ENCODE measurements at regions not wholly inside any gene's neighbourhood (a gene's known extent, or its start where the extent isn't known, plus 50 kb on each side); places are given as distances from the start of the nearest gene placed in this dataset.

GRCh38 chr1:4599521-4599920 lies 54.9 kb upstream of the AJAP1 start:
- Histone ChIP-seq H3K4me1 (ENCODE audit: control insufficient read depth in 3 of 3, insufficient read depth in 3 of 3, low read length in 3 of 3) (no peaks in the 10 kb centered on the region), H3K27me3 (ENCODE audit: control insufficient read depth in 3 of 3, insufficient read depth in 3 of 3, low read length in 3 of 3) (peaks cover 5 to 32% (median 15%) of the 10 kb centered on the region in 3 donors), H3K9ac (ENCODE audit: low read depth in 1 of 3, low read length in 3 of 3) (no peak overlapping the region), H3K4me3 (ENCODE audit: low read length in 3 of 3) (no peak overlapping the region), H3K27ac (ENCODE audit: low read depth, low read length) (no peak overlapping the region), H3K9me3 (ENCODE audit: control insufficient read depth in 3 of 3, low read length in 3 of 3) (no peaks in the 10 kb centered on the region), H3K36me3 (ENCODE audit: control insufficient read depth in 3 of 3, insufficient read depth in 3 of 3, low read length in 3 of 3) (no peaks in the 10 kb centered on the region)

GRCh38 chr1:4599951-4600481 lies 54.4 kb upstream of the AJAP1 start:
- H3K4me1 ChIP-seq (ENCODE audit: control insufficient read depth in 3 of 3, insufficient read depth in 3 of 3, low read length in 3 of 3): no peaks in the 10 kb centered on the region
- H3K36me3 ChIP-seq (ENCODE audit: control insufficient read depth in 3 of 3, insufficient read depth in 3 of 3, low read length in 3 of 3): no peaks in the 10 kb centered on the region
- H3K27me3 ChIP-seq (ENCODE audit: control insufficient read depth in 3 of 3, insufficient read depth in 3 of 3, low read length in 3 of 3): peaks cover 7 to 33% (median 15%) of the 10 kb centered on the region in 3 donors
- no peak overlapping the region for H3K9ac ChIP-seq (ENCODE audit: low read depth in 1 of 3, low read length in 3 of 3)
- no peak overlapping the region for H3K4me3 ChIP-seq (ENCODE audit: low read length in 3 of 3)
- no peak overlapping the region for H3K27ac ChIP-seq (ENCODE audit: low read depth, low read length)
- no peaks in the 10 kb centered on the region for H3K9me3 ChIP-seq (ENCODE audit: control insufficient read depth in 3 of 3, low read length in 3 of 3)

GRCh38 chr1:4600615-4601460 lies 53.6 kb upstream of the AJAP1 start:
- Histone ChIP-seq H3K27ac (ENCODE audit: low read depth, low read length) (no peak overlapping the region), H3K36me3 (ENCODE audit: control insufficient read depth in 3 of 3, insufficient read depth in 3 of 3, low read length in 3 of 3) (no peaks in the 10 kb centered on the region), H3K27me3 (ENCODE audit: control insufficient read depth in 3 of 3, insufficient read depth in 3 of 3, low read length in 3 of 3) (peaks cover 11 to 40% (median 18%) of the 10 kb centered on the region in 3 donors), H3K4me3 (ENCODE audit: low read length in 3 of 3) (no peak overlapping the region), H3K4me1 (ENCODE audit: control insufficient read depth in 3 of 3, insufficient read depth in 3 of 3, low read length in 3 of 3) (no peaks in the 10 kb centered on the region), H3K9ac (ENCODE audit: low read depth in 1 of 3, low read length in 3 of 3) (no peak overlapping the region), H3K9me3 (ENCODE audit: control insufficient read depth in 3 of 3, low read length in 3 of 3) (no peaks in the 10 kb centered on the region)

GRCh38 chr1:4601941-4602340 lies 52.5 kb upstream of the AJAP1 start:
- Histone ChIP-seq H3K27me3 (ENCODE audit: control insufficient read depth in 3 of 3, insufficient read depth in 3 of 3, low read length in 3 of 3) (peaks cover 15 to 41% (median 16%) of the 10 kb centered on the region in 3 donors), H3K36me3 (ENCODE audit: control insufficient read depth in 3 of 3, insufficient read depth in 3 of 3, low read length in 3 of 3) (no peaks in the 10 kb centered on the region), H3K4me3 (ENCODE audit: low read length in 3 of 3) (no peak overlapping the region), H3K4me1 (ENCODE audit: control insufficient read depth in 3 of 3, insufficient read depth in 3 of 3, low read length in 3 of 3) (no peaks in the 10 kb centered on the region), H3K27ac (ENCODE audit: low read depth, low read length) (no peak overlapping the region), H3K9me3 (ENCODE audit: control insufficient read depth in 3 of 3, low read length in 3 of 3) (no peaks in the 10 kb centered on the region), H3K9ac (ENCODE audit: low read depth in 1 of 3, low read length in 3 of 3) (no peak overlapping the region)

GRCh38 chr1:4602462-4603294 lies 51.7 kb upstream of the AJAP1 start:
- Histone ChIP-seq H3K9me3 (ENCODE audit: control insufficient read depth in 3 of 3, low read length in 3 of 3) (no peaks in the 10 kb centered on the region), H3K4me3 (ENCODE audit: low read length in 3 of 3) (no peak overlapping the region), H3K27me3 (ENCODE audit: control insufficient read depth in 3 of 3, insufficient read depth in 3 of 3, low read length in 3 of 3) (peaks cover 15 to 41% (median 21%) of the 10 kb centered on the region in 3 donors), H3K36me3 (ENCODE audit: control insufficient read depth in 3 of 3, insufficient read depth in 3 of 3, low read length in 3 of 3) (no peaks in the 10 kb centered on the region), H3K4me1 (ENCODE audit: control insufficient read depth in 3 of 3, insufficient read depth in 3 of 3, low read length in 3 of 3) (no peaks in the 10 kb centered on the region), H3K9ac (ENCODE audit: low read depth in 1 of 3, low read length in 3 of 3) (no peak overlapping the region), H3K27ac (ENCODE audit: low read depth, low read length) (no peak overlapping the region)

- H3K9ac ChIP-seq (ENCODE audit: low read depth in 1 of 3, low read length in 3 of 3): no peak overlapping the region
- peaks cover 15 to 41% (median 21%) of the 10 kb centered on the region in 3 donors for H3K27me3 ChIP-seq (ENCODE audit: control insufficient read depth in 3 of 3, insufficient read depth in 3 of 3, low read length in 3 of 3)
- no peak overlapping the region for H3K27ac ChIP-seq (ENCODE audit: low read depth, low read length)
- no peaks in the 10 kb centered on the region for H3K36me3 ChIP-seq (ENCODE audit: control insufficient read depth in 3 of 3, insufficient read depth in 3 of 3, low read length in 3 of 3)
- H3K4me3 ChIP-seq (ENCODE audit: low read length in 3 of 3): no peak overlapping the region
- no peaks in the 10 kb centered on the region for H3K4me1 ChIP-seq (ENCODE audit: control insufficient read depth in 3 of 3, insufficient read depth in 3 of 3, low read length in 3 of 3)
- H3K9me3 ChIP-seq (ENCODE audit: control insufficient read depth in 3 of 3, low read length in 3 of 3): no peaks in the 10 kb centered on the region
Measured at GRCh38 chr1:4603295-4604110, 50.9 kb upstream of the AJAP1 start.
